Esophagus muscularis mucosa (tissue), 4 donors: ENCODE measurements at regions not wholly inside any gene's neighbourhood (a gene's known extent, or its start where the extent isn't known, plus 50 kb on each side); places are given as distances from the start of the nearest gene placed in this dataset.

Source experiments
- DNase-seq: peaks from one replicate; pipeline ENCODE4 v3.0.0-alpha.2; 2017; ENCODE audit errors: extremely low spot score
- H3K27ac ChIP-seq, 4 donors: fragments of 200-600 bp; sonication (generic); replicated peaks in 1 of 4; 1 replicate in 3 of 4; 2 replicates in 1 of 4; pipeline ENCODE4 v1.5.1; 2016 to 2019; ENCODE audit warnings: mild to moderate bottlenecking in 1 of 4
- H3K27me3 ChIP-seq, 4 donors: fragments of 200-600 bp; sonication (generic); one replicate each; pipeline versions ENCODE4 v1.5.1 to v1.6.0; 2016 to 2019
- H3K36me3 ChIP-seq, 4 donors: fragments of 200-600 bp; sonication (generic); one replicate each; pipeline ENCODE4 v1.5.1; 2016 to 2019
- H3K4me1 ChIP-seq, 4 donors: fragments of 200-600 bp; sonication (generic); one replicate each; pipeline ENCODE4 v1.5.1; 2016 to 2019
- H3K4me3 ChIP-seq, 4 donors: fragments of 200-600 bp; sonication (generic); 1 replicate in 2 of 4; 2 replicates in 2 of 4; pipeline ENCODE4 v1.5.1; 2016 to 2019; ENCODE audit warnings: mild to moderate bottlenecking in 4 of 4, moderate library complexity in 1 of 4
- H3K9me3 ChIP-seq, 4 donors: fragments of 200-600 bp; sonication (generic); 1 replicate in 3 of 4; 2 replicates in 1 of 4; pipeline ENCODE4 v1.5.1; 2016 to 2019
- EP300 ChIP-seq: sonication (generic); formaldehyde crosslinking; IDR thresholded peaks from one replicate; pipeline ENCODE4 v1.6.1; 2017; ENCODE audit warnings: antibody characterized with exemption
- POLR2A ChIP-seq: fragments of 450-650 bp; IDR thresholded peaks from one replicate; pipeline ENCODE4 v1.6.1; 2017; ENCODE audit warnings: antibody characterized with exemption, moderate library complexity, mild to moderate bottlenecking, low read depth
- POLR2AphosphoS5 ChIP-seq, 2 donors: sonication (generic); formaldehyde crosslinking; IDR thresholded peaks; one replicate each; pipeline ENCODE4 v1.6.1; 2017; ENCODE audit warnings: antibody characterized with exemption in 2 of 2
- WGBS: methylation state at CpG from one replicate; pipeline ENCODE4 v1.1.5; 2018; 5-methylcytosine and 5-hydroxymethylcytosine counted together
- intact Hi-C: fragments of 100-400 bp; cut with DNase I; formaldehyde crosslinking; loops from one replicate; pipeline ENCODE4 v1.15.1; 2023
- TF ChIP-seq, protein P1 (sequence below), 3 experiments: fragments of 200-600 bp in 2 of 3; fragments of 450-650 bp in 1 of 3; sonication (generic) in 2 of 3; IDR thresholded peaks; one replicate each; pipeline ENCODE4 v1.5.1; 2017 to 2019; ENCODE audit warnings: antibody characterized with exemption in 3 of 3, mild to moderate bottlenecking in 2 of 3, moderate library complexity in 1 of 3

DNA sequence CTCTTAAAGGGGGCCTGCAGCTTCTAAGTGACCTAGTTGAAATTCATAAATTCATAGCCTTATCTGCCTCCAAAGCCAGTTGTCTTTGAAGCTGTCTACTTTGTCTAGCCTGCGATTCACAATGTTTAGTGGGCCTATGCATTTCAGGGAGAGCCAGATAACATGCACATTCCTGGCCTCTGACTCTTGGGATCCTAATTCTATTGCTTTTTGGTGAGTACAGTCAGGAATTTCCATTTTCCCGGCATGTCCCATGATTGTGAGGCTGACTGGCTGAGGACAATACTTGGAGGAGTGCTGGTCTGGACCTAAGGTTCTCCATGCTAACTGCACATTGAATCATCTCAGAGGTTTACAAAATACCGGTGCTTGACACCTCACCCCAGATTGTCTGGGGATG is 155.0 kb downstream of the MSL3 start:
- H3K27ac ChIP-seq: no peak overlapping the region
- peaks cover 0 to 3% (median 0%) of the 10 kb centered on the region in 4 donors for H3K27me3 ChIP-seq
- no peak for TF ChIP-seq POLR2AphosphoS5 (IDR thresholded peaks at IDR 0.05)
- TF ChIP-seq POLR2A: no peak
- TF ChIP-seq, protein P1, sequence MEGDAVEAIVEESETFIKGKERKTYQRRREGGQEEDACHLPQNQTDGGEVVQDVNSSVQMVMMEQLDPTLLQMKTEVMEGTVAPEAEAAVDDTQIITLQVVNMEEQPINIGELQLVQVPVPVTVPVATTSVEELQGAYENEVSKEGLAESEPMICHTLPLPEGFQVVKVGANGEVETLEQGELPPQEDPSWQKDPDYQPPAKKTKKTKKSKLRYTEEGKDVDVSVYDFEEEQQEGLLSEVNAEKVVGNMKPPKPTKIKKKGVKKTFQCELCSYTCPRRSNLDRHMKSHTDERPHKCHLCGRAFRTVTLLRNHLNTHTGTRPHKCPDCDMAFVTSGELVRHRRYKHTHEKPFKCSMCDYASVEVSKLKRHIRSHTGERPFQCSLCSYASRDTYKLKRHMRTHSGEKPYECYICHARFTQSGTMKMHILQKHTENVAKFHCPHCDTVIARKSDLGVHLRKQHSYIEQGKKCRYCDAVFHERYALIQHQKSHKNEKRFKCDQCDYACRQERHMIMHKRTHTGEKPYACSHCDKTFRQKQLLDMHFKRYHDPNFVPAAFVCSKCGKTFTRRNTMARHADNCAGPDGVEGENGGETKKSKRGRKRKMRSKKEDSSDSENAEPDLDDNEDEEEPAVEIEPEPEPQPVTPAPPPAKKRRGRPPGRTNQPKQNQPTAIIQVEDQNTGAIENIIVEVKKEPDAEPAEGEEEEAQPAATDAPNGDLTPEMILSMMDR (IDR thresholded peaks at IDR 0.05): no peak
- no peak for TF ChIP-seq EP300
- no peaks in the 10 kb centered on the region for H3K4me1 ChIP-seq
- 95% methylated on average over 2 of the region's 3 CpGs for WGBS
- no peaks in the 10 kb centered on the region for H3K36me3 ChIP-seq
- intact Hi-C loops: no loop called here
- no peak for DNase-seq
- H3K4me3 ChIP-seq: no peak overlapping the region
- H3K9me3 ChIP-seq: no peaks in the 10 kb centered on the region

DNA sequence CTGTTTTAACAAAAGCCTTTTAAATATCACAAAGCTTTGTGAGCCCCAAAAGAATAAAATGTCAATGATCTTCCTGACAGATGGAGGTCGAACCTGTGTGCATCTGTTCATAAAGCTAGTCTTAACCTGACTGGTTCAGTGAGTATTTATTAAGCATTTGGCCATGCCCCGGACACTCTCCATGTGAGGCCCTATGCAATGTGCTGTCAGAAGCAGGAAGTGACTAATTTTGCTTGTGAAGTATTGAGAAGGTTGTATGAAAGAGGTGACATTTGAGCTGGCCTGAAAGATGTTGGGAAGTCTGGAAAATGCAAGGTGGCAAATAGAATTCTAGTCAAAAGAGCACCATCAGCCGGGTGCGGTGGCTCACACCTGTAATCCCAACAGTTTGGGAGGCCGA is 171.4 kb downstream of the MSL3 start:
- no peak overlapping the region for H3K4me3 ChIP-seq
- no peaks in the 10 kb centered on the region for H3K36me3 ChIP-seq
- no peaks in the 10 kb centered on the region for H3K4me1 ChIP-seq
- no peaks in the 10 kb centered on the region for H3K9me3 ChIP-seq
- intact Hi-C loops: no loop called here
- TF ChIP-seq EP300 (no peak), POLR2AphosphoS5 (IDR thresholded peaks at IDR 0.05) (no peak), POLR2A (no peak)
- TF ChIP-seq, protein P1 (IDR thresholded peaks at IDR 0.05): no peak
- 80% methylated on average over 5 of the region's 5 CpGs for WGBS
- H3K27me3 ChIP-seq: no peaks in the 10 kb centered on the region
- no peak overlapping the region for H3K27ac ChIP-seq
- no peak for DNase-seq

DNA sequence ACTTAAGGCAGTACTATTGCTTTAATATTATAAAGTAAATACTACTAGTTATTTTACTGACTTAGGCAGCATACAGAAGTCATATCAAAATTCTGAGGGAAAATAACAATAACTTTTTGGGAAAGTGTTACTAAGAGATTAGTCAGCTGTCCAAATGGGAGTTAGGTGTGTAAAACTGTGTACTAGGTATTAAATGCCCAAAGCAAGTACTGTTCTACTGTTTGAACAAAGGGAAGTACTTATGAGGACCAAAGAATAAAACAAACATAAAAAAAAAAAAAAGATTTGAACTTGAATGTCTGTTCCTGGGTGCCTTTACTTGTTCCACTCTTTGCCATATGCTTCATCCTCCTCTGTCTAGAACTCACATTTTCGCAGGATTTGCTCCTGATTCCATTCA is 174.4 kb downstream of the MSL3 start:
- Histone ChIP-seq H3K4me1 (no peaks in the 10 kb centered on the region), H3K36me3 (no peaks in the 10 kb centered on the region), H3K27ac (no peak overlapping the region), H3K27me3 (no peaks in the 10 kb centered on the region), H3K9me3 (no peaks in the 10 kb centered on the region), H3K4me3 (no peak overlapping the region)
- WGBS: 66% methylated on average over 1 of the region's 1 CpG
- intact Hi-C loops: no loop called here
- DNase-seq: no peak
- TF ChIP-seq, protein P1 (IDR thresholded peaks at IDR 0.05): no peak
- no peak for TF ChIP-seq EP300
- no peak for TF ChIP-seq POLR2A
- no peak for TF ChIP-seq POLR2AphosphoS5 (IDR thresholded peaks at IDR 0.05)

DNA sequence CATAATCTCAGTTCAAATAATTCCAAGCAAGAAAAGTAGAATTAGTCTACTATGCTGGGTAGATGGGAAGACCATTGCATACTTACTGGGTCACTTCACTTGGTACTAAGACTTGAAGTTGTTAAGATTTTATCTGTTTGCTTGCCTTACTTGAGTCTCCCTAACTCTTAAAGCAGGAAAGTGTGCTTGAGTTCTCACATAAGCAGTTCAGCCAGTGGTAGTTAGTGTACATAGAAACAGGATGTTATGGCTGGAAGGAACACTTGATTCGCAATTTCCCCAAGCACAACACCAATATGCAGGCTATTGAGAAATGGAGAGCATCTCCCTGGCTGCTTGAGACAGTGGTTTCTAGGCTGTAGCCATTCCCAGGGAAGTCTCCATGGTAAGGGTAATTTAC is 176.1 kb downstream of the MSL3 start:
- H3K27me3 ChIP-seq: no peaks in the 10 kb centered on the region
- intact Hi-C loops: no loop called here
- no peak overlapping the region for H3K27ac ChIP-seq
- TF ChIP-seq POLR2AphosphoS5 (IDR thresholded peaks at IDR 0.05) (no peak), EP300 (no peak), POLR2A (no peak)
- TF ChIP-seq, protein P1 (IDR thresholded peaks at IDR 0.05): no peak
- no peak overlapping the region for H3K4me3 ChIP-seq
- no peaks in the 10 kb centered on the region for H3K4me1 ChIP-seq
- WGBS: 92% methylated on average over 1 of the region's 1 CpG
- H3K9me3 ChIP-seq: no peaks in the 10 kb centered on the region
- no peaks in the 10 kb centered on the region for H3K36me3 ChIP-seq
- DNase-seq: no peak

DNA sequence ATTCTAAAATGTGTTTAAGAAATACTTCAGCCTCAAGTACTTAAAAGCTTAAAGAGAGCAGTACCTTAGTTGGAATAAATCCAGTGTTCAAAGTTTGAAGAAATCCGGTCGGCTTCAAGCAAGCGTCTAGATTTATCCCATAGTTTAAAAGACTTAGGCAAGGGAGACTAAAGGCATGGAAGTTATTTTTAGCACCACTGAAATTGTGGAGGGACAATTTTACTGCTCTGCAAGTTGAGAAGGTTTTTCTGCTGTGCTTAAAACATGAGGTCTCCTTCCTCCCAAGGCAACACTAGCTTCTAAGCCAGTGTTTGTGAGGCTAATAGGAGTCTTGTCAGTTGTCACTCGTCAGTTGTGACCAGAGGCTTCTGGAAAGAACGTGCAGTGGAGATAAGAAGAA is 183.5 kb downstream of the MSL3 start:
- intact Hi-C loops: no loop called here
- 55% methylated on average over 5 of the region's 5 CpGs for WGBS

More for the DNA sequence above, 183.5 kb downstream of the MSL3 start:
- no peak overlapping the region for H3K4me3 ChIP-seq
- H3K27me3 ChIP-seq: no peaks in the 10 kb centered on the region
- no peaks in the 10 kb centered on the region for H3K36me3 ChIP-seq
- no peaks in the 10 kb centered on the region for H3K9me3 ChIP-seq
- no peak overlapping the region for H3K27ac ChIP-seq
- TF ChIP-seq, protein P1 (IDR thresholded peaks at IDR 0.05): no peak
- no peak for TF ChIP-seq POLR2AphosphoS5 (IDR thresholded peaks at IDR 0.05)
- no peak for TF ChIP-seq EP300
- no peak for TF ChIP-seq POLR2A
- DNase-seq: no peak
- H3K4me1 ChIP-seq: no peaks in the 10 kb centered on the region
